DND-41 (cell line): ENCODE measurements at regions not wholly inside any gene's neighbourhood (a gene's known extent, or its start where the extent isn't known, plus 50 kb on each side); places are given as distances from the start of the nearest gene placed in this dataset.

Experiments
- ATAC-seq: fragments of 200-7000 bp; cut with Tn5 transposase; 3 replicates; pipeline ENCODE4 v1.9.1; 2021; ENCODE audit warnings: low read depth; ENCODE audit not compliant: insufficient read depth
- DNase-seq: peaks from one replicate; pipeline ENCODE4 v3.0.0-alpha.2; 2020
- H2AFZ ChIP-seq: 2 replicates; pipeline ENCODE4 v1.6.0; 2012; ENCODE audit warnings: low read depth, low read length
- H3K27ac ChIP-seq: 2 replicates; pipeline ENCODE4 v1.5.1; 2012; ENCODE audit warnings: low read length, inconsistent platforms
- H3K27me3 ChIP-seq: fragments of 200-600 bp; sonication (generic); 2 replicates; pipeline ENCODE4 v1.6.0; 2012; ENCODE audit warnings: low read length, mild to moderate bottlenecking, inconsistent platforms; ENCODE audit not compliant: insufficient read depth, poor library complexity
- H3K36me3 ChIP-seq: 2 replicates; pipeline ENCODE4 v1.5.1; 2012; ENCODE audit warnings: low read length, inconsistent platforms; ENCODE audit not compliant: insufficient read depth
- H3K4me1 ChIP-seq: 2 replicates; pipeline ENCODE4 v1.5.1; 2012; ENCODE audit warnings: mild to moderate bottlenecking, low read length; ENCODE audit not compliant: insufficient read depth
- H3K4me2 ChIP-seq: 2 replicates; pipeline ENCODE4 v1.6.0; 2012; ENCODE audit warnings: mild to moderate bottlenecking, moderate library complexity, low read length, inconsistent platforms; ENCODE audit not compliant: insufficient read depth
- H3K4me3 ChIP-seq, 2 experiments: fragments of 200-600 bp in 1 of 2; shearing (Covaris generic) in 1 of 2; 2 replicates each; pipeline ENCODE4 v1.5.1; 2012 to 2016; ENCODE audit warnings: inconsistent platforms in 2 of 2, low read length in 2 of 2, mild to moderate bottlenecking in 2 of 2, low read depth in 1 of 2, moderate library complexity in 1 of 2
- H3K79me2 ChIP-seq: 2 replicates; pipeline ENCODE4 v1.6.0; 2012; ENCODE audit warnings: low read length, inconsistent platforms; ENCODE audit not compliant: insufficient read depth
- H3K9ac ChIP-seq: 2 replicates; pipeline ENCODE4 v1.6.0; 2012; ENCODE audit warnings: low read depth, mild to moderate bottlenecking, inconsistent platforms, low read length, moderate library complexity
- H3K9me3 ChIP-seq: 2 replicates; pipeline ENCODE4 v1.5.1; 2012; ENCODE audit warnings: low read length, moderate library complexity, mild to moderate bottlenecking, inconsistent platforms; ENCODE audit not compliant: insufficient read depth, severe bottlenecking
- H4K20me1 ChIP-seq: 2 replicates; pipeline ENCODE4 v1.6.0; 2012; ENCODE audit warnings: low read length; ENCODE audit not compliant: insufficient read depth
- EZH2 ChIP-seq: IDR thresholded peaks from 3 replicates; pipeline ENCODE4 v1.6.1; 2012; ENCODE audit warnings: borderline replicate concordance, low read depth, mild to moderate bottlenecking, moderate library complexity, low read length, inconsistent platforms; ENCODE audit not compliant: severe bottlenecking
- TF ChIP-seq, protein P1 (sequence below): IDR thresholded peaks from 2 replicates; pipeline ENCODE4 v1.5.1; 2012; ENCODE audit warnings: borderline replicate concordance, low read length, moderate library complexity, mild to moderate bottlenecking; ENCODE audit not compliant: poor library complexity, severe bottlenecking; ENCODE audit errors: extremely low read depth

DNA sequence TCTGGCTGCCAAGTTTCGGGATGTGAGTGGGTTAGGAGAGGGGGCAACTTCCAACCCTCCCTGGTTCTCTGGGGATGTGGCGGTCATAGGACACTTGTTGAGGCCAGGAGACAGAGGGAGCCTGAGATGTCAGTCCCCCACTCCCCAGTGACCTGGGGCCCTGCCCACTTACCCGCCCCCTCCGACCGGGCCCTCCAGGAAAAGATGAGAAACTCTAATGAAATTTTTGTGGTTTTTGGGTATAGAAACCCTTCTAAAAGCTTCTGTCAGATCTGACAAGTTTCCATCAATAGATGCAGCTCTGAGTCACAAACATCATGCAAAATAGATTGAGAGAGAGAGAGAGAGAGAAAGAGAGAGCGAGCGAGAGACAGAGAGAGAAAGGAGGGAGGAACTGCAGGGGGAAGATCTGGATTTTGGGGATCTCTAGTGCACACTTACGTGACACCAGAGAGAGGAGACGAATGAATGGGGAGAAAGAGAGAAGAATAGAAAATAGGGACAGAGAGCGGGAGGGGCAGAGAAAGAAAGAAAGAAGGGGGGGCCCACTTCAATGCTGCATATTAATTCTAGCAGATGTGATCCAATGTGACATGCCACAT is 94.0 kb downstream of the PTPRS start:
- no peaks in the 10 kb centered on the region for H3K4me1 ChIP-seq
- H3K36me3 ChIP-seq, result no peaks in the 10 kb centered on the region
- H4K20me1 ChIP-seq, result no peaks in the 10 kb centered on the region
- no peak overlapping the region for H3K27ac ChIP-seq
- no peak overlapping the region for H3K4me2 ChIP-seq
- H2AFZ ChIP-seq, result no peak overlapping the region
- TF ChIP-seq EZH2, result no peak
- TF ChIP-seq, protein P1, sequence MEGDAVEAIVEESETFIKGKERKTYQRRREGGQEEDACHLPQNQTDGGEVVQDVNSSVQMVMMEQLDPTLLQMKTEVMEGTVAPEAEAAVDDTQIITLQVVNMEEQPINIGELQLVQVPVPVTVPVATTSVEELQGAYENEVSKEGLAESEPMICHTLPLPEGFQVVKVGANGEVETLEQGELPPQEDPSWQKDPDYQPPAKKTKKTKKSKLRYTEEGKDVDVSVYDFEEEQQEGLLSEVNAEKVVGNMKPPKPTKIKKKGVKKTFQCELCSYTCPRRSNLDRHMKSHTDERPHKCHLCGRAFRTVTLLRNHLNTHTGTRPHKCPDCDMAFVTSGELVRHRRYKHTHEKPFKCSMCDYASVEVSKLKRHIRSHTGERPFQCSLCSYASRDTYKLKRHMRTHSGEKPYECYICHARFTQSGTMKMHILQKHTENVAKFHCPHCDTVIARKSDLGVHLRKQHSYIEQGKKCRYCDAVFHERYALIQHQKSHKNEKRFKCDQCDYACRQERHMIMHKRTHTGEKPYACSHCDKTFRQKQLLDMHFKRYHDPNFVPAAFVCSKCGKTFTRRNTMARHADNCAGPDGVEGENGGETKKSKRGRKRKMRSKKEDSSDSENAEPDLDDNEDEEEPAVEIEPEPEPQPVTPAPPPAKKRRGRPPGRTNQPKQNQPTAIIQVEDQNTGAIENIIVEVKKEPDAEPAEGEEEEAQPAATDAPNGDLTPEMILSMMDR, result no peak
- H3K4me3 ChIP-seq, result no peak overlapping the region
- no peaks in the 10 kb centered on the region for H3K9me3 ChIP-seq
- no peak for DNase-seq
- H3K27me3 ChIP-seq, result no peaks in the 10 kb centered on the region
- ATAC-seq, result no peak
- H3K79me2 ChIP-seq, result no peaks in the 10 kb centered on the region
- H3K9ac ChIP-seq, result no peak overlapping the region

- H2AFZ ChIP-seq, result no peak overlapping the region
- no peaks in the 10 kb centered on the region for H3K79me2 ChIP-seq
- ATAC-seq (no peak), DNase-seq (no peak)
- no peak overlapping the region for H3K27ac ChIP-seq
- no peaks in the 10 kb centered on the region for H3K9me3 ChIP-seq
- H3K36me3 ChIP-seq, result no peaks in the 10 kb centered on the region
- H3K4me3 ChIP-seq, result no peak overlapping the region
- TF ChIP-seq EZH2, result no peak
- TF ChIP-seq, protein P1, result no peak
- no peak overlapping the region for H3K4me2 ChIP-seq
- no peak overlapping the region for H3K9ac ChIP-seq
- H3K4me1 ChIP-seq, result no peaks in the 10 kb centered on the region
- no peaks in the 10 kb centered on the region for H4K20me1 ChIP-seq
- H3K27me3 ChIP-seq, result no peaks in the 10 kb centered on the region
These were observed 94.7 kb downstream of the PTPRS start for GRCh38 chr19:5245631-5246553.

- Histone ChIP-seq H3K79me2 (no peaks in the 10 kb centered on the region), H3K27me3 (no peaks in the 10 kb centered on the region), H3K9ac (no peak overlapping the region), H3K4me1 (no peaks in the 10 kb centered on the region), H3K36me3 (no peaks in the 10 kb centered on the region), H3K4me3 (no peak overlapping the region), H4K20me1 (no peaks in the 10 kb centered on the region), H2AFZ (no peak overlapping the region), H3K4me2 (no peak overlapping the region), H3K9me3 (no peaks in the 10 kb centered on the region), H3K27ac (no peak overlapping the region)
- DNase-seq, result no peak
- TF ChIP-seq, protein P1, result no peak
- no peak for TF ChIP-seq EZH2
- no peak for ATAC-seq
These were observed 96.3 kb downstream of the PTPRS start for GRCh38 chr19:5244351-5244750.
